ENCODE measurements at regions not wholly inside any gene's neighbourhood (a gene's known extent, or its start where the extent isn't known, plus 50 kb on each side); places are given as distances from the start of the nearest gene placed in this dataset.

DNA sequence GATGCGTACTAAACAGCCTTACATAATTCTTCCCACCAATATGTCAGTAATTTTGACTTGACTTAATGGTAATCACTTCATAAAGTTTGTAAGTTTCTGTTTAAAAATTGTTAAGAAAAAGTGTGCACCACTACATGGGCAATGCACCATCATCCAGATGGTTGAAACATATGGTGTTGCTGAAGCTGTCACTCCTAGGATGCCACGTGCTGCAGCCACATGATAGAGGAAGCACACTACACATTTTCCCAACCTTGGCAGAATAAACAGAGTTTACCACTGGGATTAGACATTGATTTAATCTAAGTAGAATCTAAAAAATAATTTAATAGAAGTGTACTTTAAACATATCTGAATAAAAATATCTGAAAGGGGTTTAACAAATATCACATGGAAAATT lies 1209.9 kb downstream of the NSUN3 start:
- intact Hi-C loops (cut with DNase I): no loop called here
- Histone ChIP-seq H3K27ac (no peak overlapping the region), H3K27me3 (no peaks in the 10 kb centered on the region), H3K4me3 (no peak overlapping the region), H3K36me3 (no peaks in the 10 kb centered on the region), H3K9me3 (no peaks in the 10 kb centered on the region), H3K4me1 (no peaks in the 10 kb centered on the region)
- TF ChIP-seq, protein P1, sequence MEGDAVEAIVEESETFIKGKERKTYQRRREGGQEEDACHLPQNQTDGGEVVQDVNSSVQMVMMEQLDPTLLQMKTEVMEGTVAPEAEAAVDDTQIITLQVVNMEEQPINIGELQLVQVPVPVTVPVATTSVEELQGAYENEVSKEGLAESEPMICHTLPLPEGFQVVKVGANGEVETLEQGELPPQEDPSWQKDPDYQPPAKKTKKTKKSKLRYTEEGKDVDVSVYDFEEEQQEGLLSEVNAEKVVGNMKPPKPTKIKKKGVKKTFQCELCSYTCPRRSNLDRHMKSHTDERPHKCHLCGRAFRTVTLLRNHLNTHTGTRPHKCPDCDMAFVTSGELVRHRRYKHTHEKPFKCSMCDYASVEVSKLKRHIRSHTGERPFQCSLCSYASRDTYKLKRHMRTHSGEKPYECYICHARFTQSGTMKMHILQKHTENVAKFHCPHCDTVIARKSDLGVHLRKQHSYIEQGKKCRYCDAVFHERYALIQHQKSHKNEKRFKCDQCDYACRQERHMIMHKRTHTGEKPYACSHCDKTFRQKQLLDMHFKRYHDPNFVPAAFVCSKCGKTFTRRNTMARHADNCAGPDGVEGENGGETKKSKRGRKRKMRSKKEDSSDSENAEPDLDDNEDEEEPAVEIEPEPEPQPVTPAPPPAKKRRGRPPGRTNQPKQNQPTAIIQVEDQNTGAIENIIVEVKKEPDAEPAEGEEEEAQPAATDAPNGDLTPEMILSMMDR (IDR thresholded peaks at IDR 0.05): no peak
- DNase-seq (no peak), ATAC-seq (no peak)
- 72 to 76% methylated on average over 2 of the region's 2 CpGs for WGBS, 2 donors

DNA sequence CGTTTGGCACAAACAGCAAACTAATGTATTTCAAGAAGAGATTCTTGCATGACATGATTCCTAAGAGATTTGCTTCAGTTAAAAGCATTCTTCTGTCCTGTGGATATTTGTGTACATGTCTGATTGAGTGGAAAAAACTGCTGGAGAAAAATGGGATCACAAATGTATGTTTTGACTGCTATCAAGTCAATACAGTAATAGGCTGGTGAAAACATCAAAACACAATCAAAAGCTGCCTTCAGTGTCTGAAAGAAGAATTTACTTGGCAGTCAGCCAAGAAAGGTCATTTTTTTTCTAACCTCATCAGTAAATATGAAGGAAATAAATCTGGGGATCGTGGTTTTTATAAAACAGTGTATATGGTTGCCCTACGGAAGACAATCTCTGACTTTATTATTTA lies 1214.8 kb downstream of the NSUN3 start:
- no peak for ATAC-seq
- intact Hi-C loops (cut with DNase I): no loop called here
- Histone ChIP-seq H3K4me1 (no peaks in the 10 kb centered on the region), H3K36me3 (no peaks in the 10 kb centered on the region), H3K27me3 (no peaks in the 10 kb centered on the region), H3K4me3 (no peak overlapping the region), H3K9me3 (peaks cover 0 to 16% (median 0%) of the 10 kb centered on the region in 11 donors), H3K27ac (no peak overlapping the region)
- 36 to 46% methylated on average over 3 of the region's 3 CpGs for WGBS, 2 donors
- DNase-seq: no peak
- TF ChIP-seq, protein P1 (IDR thresholded peaks at IDR 0.05): no peak

DNA sequence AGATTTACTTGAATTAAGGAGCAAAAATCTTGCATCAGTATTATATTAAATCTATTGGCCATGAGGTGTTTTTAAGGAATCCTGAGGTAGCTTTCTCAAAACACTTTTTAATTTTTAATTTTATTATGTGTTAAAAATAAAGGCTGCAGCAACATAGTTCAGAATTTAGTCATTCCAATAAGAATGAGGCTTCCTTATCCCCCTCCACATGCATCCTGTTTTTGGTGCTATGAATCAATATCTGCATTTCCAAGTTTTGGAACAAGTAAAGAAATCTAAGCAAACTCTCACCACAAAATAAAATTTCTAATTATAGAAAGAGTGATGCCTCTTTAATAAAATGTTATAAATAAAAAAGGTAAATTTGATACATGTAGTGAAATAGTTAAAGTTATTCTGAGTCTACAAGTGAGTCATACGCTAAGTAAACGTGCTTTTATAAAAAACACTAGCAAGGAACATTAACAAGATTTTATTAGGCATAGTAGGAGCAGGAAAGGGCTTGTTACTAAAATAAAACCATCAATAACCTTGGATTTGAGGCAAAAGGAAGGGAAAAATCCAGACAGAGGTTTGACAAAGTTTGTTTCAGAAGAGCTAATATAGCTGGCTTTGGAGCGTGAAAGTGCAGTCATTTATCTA lies 1218.0 kb downstream of the NSUN3 start:
- Histone ChIP-seq H3K36me3 (no peaks in the 10 kb centered on the region), H3K9me3 (peaks cover 0 to 16% (median 0%) of the 10 kb centered on the region in 11 donors), H3K4me1 (no peaks in the 10 kb centered on the region), H3K27ac (no peak overlapping the region), H3K4me3 (no peak overlapping the region), H3K27me3 (no peaks in the 10 kb centered on the region)
- 51 to 57% methylated on average over 3 of the region's 3 CpGs for whole genome bisulfite sequencing, 2 donors
- intact Hi-C loops (cut with DNase I): no loop called here
- TF ChIP-seq, protein P1 (IDR thresholded peaks at IDR 0.05): no peak
- DNase-seq: no peak
- ATAC-seq: no peak

DNA sequence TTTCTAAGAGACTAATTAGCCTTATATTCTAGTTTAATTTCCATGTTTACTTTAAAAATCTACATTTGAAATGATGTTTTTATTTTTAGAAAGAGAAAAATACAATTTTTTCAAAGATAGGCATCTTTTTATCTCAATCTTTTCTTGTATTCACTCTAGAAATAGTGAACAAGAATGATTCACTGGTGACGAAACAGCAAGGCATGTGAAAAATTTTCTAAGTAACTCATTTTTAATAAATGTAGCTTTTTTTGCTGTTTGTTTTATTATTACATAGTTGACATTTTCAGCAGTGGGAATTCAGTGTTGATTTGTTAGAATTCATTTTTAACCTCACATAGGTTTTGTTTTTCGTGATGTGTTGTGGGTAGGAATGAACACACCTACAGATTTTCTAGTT lies 1226.4 kb downstream of the NSUN3 start:
- ATAC-seq: no peak
- no peaks in the 10 kb centered on the region for H3K4me1 ChIP-seq
- H3K27me3 ChIP-seq: no peaks in the 10 kb centered on the region
- H3K36me3 ChIP-seq: no peaks in the 10 kb centered on the region
- 72 to 78% methylated on average over 2 of the region's 2 CpGs for WGBS, 2 donors
- H3K27ac ChIP-seq: no peak overlapping the region
- no peak for DNase-seq
- no peak overlapping the region for H3K4me3 ChIP-seq
- peaks cover 0 to 10% (median 0%) of the 10 kb centered on the region in 11 donors for H3K9me3 ChIP-seq
- intact Hi-C loops (cut with DNase I): no loop called here
- TF ChIP-seq, protein P1 (IDR thresholded peaks at IDR 0.05): no peak

Data from heart right ventricle (tissue), 16 donors.